Vagina (tissue), 2 donors: ENCODE measurements at regions not wholly inside any gene's neighbourhood (a gene's known extent, or its start where the extent isn't known, plus 50 kb on each side); places are given as distances from the start of the nearest gene placed in this dataset.

Source experiments
- CTCF ChIP-seq, 3 experiments: fragments of 450-650 bp in 2 of 3; fragments of 200-600 bp in 1 of 3; sonication (generic) in 1 of 3; IDR thresholded peaks; one replicate each; pipeline ENCODE4 v1.5.1; 2017 to 2019; ENCODE audit warnings: antibody characterized with exemption in 3 of 3, mild to moderate bottlenecking in 2 of 3, moderate library complexity in 2 of 3
- POLR2A ChIP-seq, 2 donors: fragments of 450-650 bp; IDR thresholded peaks; one replicate each; pipeline ENCODE4 v1.6.1; 2017; ENCODE audit warnings: antibody characterized with exemption in 2 of 2, mild to moderate bottlenecking in 2 of 2, moderate library complexity in 2 of 2

GRCh38 chr5:165882099-165882498, 2376.7 kb downstream of the MAT2B start:
- TF ChIP-seq CTCF (IDR thresholded peaks at IDR 0.05) (no peak), POLR2A (IDR thresholded peaks at IDR 0.05) (no peak)
